Erythroblast (primary cell): ENCODE measurements at regions not wholly inside any gene's neighbourhood (a gene's known extent, or its start where the extent isn't known, plus 50 kb on each side); places are given as distances from the start of the nearest gene placed in this dataset.

Experiments used
- DNase-seq, 2 experiments: peaks; one replicate each; lab custom pipeline; 2025; lab: John Stamatoyannopoulos, UW
- GATA1 ChIP-seq: IDR thresholded peaks from 2 replicates; pipeline ENCODE4 v1.6.1; 2011; ENCODE audit warnings: low read depth, mild to moderate bottlenecking, control low read depth, low read length, moderate library complexity
- POLR2A ChIP-seq: IDR thresholded peaks from 2 replicates; pipeline ENCODE4 v1.6.1; 2011; ENCODE audit warnings: mild to moderate bottlenecking, low read length

GRCh38 chr2:220065581-220065980 is 438.2 kb downstream of the SLC4A3 start:
- no peak for TF ChIP-seq POLR2A
- no peak for TF ChIP-seq GATA1
- no peak for DNase-seq

- TF ChIP-seq GATA1 (no peak), POLR2A (no peak)
Measured at GRCh38 chr2:220068846-220069245, 441.4 kb downstream of the SLC4A3 start.

DNA sequence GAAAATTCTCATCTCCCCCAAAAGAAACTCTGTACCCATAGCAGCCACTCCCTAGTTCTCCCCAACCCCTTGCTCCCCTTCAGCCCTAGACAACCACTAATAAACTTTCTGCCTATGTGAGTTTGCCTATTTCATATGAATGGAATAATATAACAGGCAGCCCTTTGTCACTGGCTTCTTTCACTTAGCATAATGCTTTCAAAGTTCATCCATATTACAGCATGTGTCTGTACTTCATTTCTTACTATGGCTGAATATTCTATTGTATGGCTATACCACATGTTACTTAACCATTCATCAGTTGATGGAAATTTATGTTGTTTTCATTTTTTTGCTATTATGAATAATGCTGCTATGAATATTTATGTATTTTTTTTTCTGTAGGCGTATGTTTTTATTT is 442.9 kb downstream of the SLC4A3 start:
- DNase-seq = no peak
- TF ChIP-seq POLR2A = no peak

More at GRCh38 chr2:220068846-220069245, 441.4 kb downstream of the SLC4A3 start:
- DNase-seq = no peak

DNA sequence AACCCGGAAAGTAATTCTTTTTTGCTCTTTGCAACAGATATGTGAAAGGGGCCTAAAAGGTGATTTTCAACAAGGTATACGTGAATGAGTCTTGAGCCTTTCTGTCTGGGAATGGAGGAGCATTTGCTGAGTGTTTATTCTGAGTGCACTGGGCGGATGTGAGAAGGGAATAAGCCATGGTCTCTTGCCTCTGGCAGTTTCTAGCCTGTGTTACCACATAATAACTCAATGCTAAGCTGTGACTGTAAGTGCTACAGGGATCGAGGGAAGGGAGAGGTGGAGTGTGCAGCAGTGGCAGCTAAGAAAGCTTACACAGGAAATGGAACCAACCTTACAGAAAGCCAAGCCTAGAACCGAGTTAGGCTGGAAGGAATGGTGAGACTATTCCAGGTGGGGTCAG is 444.3 kb downstream of the SLC4A3 start:
- DNase-seq = no peak
- TF ChIP-seq GATA1 (no peak), POLR2A (no peak)

DNA sequence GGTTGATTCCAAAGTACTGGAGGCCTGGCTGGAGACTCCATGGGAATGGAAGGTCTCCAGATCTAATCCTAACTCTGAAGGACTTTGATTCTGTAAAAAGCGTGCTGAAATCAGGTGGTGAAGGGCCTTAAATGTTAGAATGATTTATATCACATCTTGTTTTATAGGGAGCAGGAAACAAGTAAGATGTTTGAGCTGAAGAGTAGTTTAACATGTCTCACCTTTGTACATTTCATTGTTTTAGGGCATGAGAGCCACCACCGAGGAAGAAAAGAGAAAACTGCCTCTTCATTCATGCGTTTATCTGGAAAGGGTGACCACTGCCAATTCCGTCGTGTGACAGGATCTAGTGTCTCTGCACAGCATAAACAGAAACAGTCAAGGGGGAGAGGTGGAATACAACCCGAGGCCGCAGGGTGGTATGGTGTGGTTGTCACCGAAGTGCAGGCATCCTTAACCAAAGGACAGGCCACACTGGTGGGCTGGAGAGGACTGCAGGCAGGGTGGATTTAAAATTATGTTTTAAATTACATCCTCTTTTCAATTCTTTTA is 445.3 kb downstream of the SLC4A3 start:
- TF ChIP-seq GATA1 = no peak
- TF ChIP-seq POLR2A = no peak

DNA sequence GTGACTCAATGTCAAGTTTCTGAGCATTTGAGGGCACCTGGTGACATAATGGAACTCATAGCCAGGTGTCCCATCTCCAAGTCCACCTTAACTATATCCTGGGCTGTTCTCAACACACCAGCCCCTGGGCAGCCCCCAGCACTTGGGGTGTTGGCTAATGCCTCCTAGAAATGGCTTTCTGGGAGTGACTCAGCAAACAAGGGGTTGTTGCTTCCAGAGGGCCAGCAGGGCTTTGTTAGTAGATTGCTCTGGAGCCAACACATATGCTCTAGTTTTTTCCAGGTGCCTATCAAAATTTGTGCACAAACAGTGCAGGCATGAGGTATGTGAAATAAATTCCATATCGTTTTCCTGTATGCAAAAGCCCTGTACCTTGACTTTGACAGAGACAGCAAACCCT is 448.4 kb downstream of the SLC4A3 start:
- TF ChIP-seq POLR2A = no peak
- TF ChIP-seq GATA1 = no peak
- no peak for DNase-seq

More for the DNA sequence above, 445.3 kb downstream of the SLC4A3 start:
- no peak for DNase-seq

GRCh38 chr2:220076734-220077133 is 449.3 kb downstream of the SLC4A3 start:
- TF ChIP-seq GATA1 = no peak
- TF ChIP-seq POLR2A = no peak
- DNase-seq = no peak

DNA sequence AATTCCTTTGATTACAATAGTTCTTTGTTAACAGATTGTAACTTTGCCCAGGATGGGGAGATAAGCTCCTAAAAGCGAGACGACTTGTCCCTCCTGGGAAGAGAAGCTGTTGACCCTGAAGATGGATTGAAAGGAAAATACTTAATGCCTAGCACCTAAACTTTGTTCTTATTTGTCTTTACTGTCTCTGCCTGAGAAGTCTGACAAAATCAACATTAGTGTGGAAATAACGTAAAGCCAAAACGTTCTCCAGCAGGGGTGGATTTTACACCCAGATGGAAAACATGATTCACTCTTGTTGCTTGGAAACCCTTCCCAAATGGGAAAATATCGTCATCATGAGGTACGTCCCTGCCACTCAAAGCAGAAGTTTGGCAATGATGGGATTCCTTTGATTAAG is 450.1 kb downstream of the SLC4A3 start:
- no peak for TF ChIP-seq POLR2A
- no peak for TF ChIP-seq GATA1
- no peak for DNase-seq

DNA sequence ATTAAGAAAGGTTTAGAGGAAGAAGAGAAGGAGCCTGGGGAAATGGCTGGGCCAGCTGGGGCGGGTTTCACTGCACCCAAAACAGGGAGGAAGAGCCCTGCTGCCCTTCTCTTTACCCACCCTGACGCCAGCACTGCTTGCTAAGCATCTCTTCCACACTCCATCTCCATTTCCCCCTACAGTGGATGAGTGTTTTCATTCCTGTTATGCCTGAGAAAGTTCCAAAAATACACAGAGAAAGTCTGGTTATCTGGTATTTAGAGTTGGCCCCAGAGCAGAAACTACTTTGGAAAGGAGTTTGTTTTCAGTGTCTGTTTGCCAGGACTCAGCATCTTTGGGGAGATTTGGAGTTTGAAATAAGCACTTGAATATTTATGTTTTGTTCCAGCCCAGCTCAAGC is 451.0 kb downstream of the SLC4A3 start:
- DNase-seq = no peak
- TF ChIP-seq GATA1 (no peak), POLR2A (no peak)

GRCh38 chr2:220079595-220079994 is 452.2 kb downstream of the SLC4A3 start:
- no peak for DNase-seq
- TF ChIP-seq GATA1 (no peak), POLR2A (no peak)

DNA sequence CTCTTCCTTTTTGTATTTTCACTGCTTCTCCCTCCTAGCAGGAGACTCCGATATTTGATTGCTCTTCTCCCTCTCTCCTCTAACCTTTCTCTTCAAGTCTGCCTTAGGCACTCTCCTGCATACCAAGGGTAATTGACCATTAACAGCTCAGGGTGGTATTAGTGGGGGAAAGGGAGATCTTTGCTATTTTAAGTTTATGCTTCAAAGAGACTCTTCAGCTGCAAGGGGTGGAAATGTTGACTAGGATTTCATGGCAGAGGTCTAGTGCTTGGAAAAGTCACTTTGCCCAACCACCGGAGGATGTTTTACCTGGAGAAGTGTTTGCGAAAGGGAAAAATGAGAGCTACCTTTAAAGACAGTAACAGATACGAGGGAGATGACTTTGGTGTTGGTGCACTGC is 453.7 kb downstream of the SLC4A3 start:
- TF ChIP-seq GATA1 (no peak), POLR2A (no peak)
- no peak for DNase-seq

- no peak for DNase-seq
- TF ChIP-seq POLR2A = no peak
- TF ChIP-seq GATA1 = no peak
Measured at GRCh38 chr2:220090050-220090449, 462.6 kb downstream of the SLC4A3 start.

DNA sequence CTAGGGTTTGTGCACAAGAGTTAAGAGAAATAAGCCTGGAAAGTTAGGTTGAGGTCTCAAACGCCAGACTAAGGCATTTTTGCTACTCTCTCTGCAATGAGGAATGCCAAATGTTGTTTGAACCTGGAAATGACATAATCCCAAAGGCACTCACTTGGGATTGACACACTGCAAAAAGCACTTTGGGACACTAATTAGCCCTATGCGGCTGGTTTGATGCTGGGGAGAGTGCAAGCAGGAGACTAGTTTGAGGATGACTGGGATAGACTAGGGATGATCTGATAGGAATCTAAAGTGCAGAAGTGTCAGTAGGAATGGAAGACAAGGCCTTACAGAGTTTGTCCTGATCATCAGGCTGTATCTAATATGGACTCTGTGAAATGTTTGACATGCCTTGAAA is 469.0 kb downstream of the SLC4A3 start:
- TF ChIP-seq POLR2A (no peak), GATA1 (no peak)

GRCh38 chr2:220101980-220102379 is 474.6 kb downstream of the SLC4A3 start:
- no peak for DNase-seq
- no peak for TF ChIP-seq POLR2A
- TF ChIP-seq GATA1 = no peak

More for the DNA sequence above, 469.0 kb downstream of the SLC4A3 start:
- DNase-seq = no peak

DNA sequence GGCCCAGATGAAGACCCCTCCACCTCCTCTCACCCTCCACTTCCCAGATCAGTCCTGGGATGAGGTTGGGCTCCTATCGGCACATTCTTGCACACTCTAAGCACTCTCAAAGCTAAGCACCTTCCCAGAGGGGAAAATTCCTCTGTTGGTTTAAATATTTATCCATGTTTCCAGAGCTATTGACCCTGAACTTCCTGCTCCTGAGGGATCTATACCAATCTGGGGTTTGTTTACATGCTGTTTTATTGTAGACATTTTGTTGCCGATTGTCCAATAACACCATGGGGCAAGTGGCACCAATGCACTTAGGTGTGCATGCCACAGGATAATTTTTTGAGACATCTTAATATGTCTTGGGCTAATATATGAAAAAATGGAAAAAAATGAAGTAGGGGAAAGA is 476.2 kb downstream of the SLC4A3 start:
- no peak for DNase-seq
- no peak for TF ChIP-seq POLR2A
- no peak for TF ChIP-seq GATA1
